ENCODE measurements at regions not wholly inside any gene's neighbourhood (a gene's known extent, or its start where the extent isn't known, plus 50 kb on each side); places are given as distances from the start of the nearest gene placed in this dataset.

GRCh38 chr10:130864961-130865818 lies 446.3 kb downstream of the TCERG1L start:
- H3K27ac ChIP-seq: no peak overlapping the region
- no peaks in the 10 kb centered on the region for H3K4me1 ChIP-seq
- no peaks in the 10 kb centered on the region for H3K36me3 ChIP-seq
- no peak overlapping the region for H3K4me3 ChIP-seq
- no peaks in the 10 kb centered on the region for H3K9me3 ChIP-seq
- no peak for DNase-seq
- TF ChIP-seq, protein P1, sequence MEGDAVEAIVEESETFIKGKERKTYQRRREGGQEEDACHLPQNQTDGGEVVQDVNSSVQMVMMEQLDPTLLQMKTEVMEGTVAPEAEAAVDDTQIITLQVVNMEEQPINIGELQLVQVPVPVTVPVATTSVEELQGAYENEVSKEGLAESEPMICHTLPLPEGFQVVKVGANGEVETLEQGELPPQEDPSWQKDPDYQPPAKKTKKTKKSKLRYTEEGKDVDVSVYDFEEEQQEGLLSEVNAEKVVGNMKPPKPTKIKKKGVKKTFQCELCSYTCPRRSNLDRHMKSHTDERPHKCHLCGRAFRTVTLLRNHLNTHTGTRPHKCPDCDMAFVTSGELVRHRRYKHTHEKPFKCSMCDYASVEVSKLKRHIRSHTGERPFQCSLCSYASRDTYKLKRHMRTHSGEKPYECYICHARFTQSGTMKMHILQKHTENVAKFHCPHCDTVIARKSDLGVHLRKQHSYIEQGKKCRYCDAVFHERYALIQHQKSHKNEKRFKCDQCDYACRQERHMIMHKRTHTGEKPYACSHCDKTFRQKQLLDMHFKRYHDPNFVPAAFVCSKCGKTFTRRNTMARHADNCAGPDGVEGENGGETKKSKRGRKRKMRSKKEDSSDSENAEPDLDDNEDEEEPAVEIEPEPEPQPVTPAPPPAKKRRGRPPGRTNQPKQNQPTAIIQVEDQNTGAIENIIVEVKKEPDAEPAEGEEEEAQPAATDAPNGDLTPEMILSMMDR (IDR thresholded peaks at IDR 0.05): no peak
- no peak for TF ChIP-seq POLR2A (IDR thresholded peaks at IDR 0.05)
- H3K27me3 ChIP-seq: no peaks in the 10 kb centered on the region

DNA sequence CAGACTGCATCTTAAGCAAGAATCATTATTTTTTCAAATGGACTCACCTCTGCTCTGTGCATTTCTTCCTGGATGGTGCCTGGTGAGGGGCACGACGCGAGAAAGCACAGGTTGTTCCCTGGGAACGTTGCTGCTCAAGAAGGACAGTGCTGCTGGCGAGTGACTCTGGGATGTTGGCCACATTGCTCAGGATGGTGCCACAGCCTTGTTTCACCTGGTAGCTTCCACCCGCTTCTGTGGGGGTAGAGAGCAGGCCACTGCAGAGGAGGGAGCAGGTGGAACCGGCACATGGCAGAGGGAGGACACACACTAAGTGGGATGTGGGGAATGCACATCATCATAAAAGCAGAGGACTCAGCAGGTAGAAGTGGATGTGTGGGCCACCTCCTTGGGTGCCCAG lies 444.7 kb downstream of the TCERG1L start:
- Histone ChIP-seq H3K4me3 (no peak overlapping the region), H3K36me3 (no peaks in the 10 kb centered on the region), H3K27ac (no peak overlapping the region), H3K4me1 (no peaks in the 10 kb centered on the region), H3K27me3 (no peaks in the 10 kb centered on the region), H3K9me3 (no peaks in the 10 kb centered on the region)
- no peak for TF ChIP-seq POLR2A (IDR thresholded peaks at IDR 0.05)
- TF ChIP-seq, protein P1 (IDR thresholded peaks at IDR 0.05): no peak
- DNase-seq: no peak

DNA sequence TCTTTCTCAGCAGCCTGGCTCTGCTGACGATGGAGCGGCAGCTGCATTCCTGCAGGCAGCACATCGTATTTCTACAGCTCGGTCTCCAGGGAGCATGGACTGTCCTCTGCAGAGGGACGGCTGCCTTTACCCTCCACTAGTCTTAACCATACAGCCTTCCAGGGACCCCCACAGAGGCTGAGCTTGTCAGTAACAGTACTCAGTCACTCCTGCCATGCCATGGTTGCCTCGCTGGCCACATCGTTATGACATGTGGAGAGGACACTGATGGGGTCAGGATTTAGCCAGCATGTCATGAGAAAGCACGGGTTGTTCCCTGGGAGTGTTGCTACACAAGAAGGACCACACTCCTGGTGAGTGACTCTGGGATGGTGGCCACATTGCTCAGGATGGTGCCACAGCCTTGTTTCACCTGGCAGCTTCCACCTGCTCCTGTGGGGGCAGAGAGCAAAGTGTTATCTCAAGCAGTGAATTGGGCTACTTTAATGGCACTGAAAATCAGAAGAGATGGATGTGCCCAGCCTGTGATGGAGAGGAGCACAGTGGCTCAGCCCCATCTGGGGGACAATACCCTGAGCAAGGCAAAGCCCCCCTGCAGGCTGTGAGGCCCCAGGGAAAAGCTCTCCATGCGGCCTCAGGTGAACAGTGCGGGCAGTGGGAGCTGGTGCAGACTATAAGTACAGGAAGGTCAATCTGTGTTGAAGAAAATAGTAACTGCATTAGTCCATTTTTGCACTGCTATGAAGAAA lies 443.9 kb downstream of the TCERG1L start:
- Histone ChIP-seq H3K4me3 (no peak overlapping the region), H3K27me3 (no peaks in the 10 kb centered on the region), H3K27ac (no peak overlapping the region), H3K4me1 (no peaks in the 10 kb centered on the region), H3K9me3 (no peaks in the 10 kb centered on the region), H3K36me3 (no peaks in the 10 kb centered on the region)
- no peak for DNase-seq
- no peak for TF ChIP-seq POLR2A (IDR thresholded peaks at IDR 0.05)
- TF ChIP-seq, protein P1 (IDR thresholded peaks at IDR 0.05): no peak

- no peaks in the 10 kb centered on the region for H3K36me3 ChIP-seq
- no peak overlapping the region for H3K4me3 ChIP-seq
- TF ChIP-seq, protein P1 (IDR thresholded peaks at IDR 0.05): no peak
- TF ChIP-seq POLR2A (IDR thresholded peaks at IDR 0.05): no peak
- H3K27me3 ChIP-seq: no peaks in the 10 kb centered on the region
- no peak overlapping the region for H3K27ac ChIP-seq
- DNase-seq: no peak
- H3K9me3 ChIP-seq: no peaks in the 10 kb centered on the region
- H3K4me1 ChIP-seq: no peaks in the 10 kb centered on the region
Observed at GRCh38 chr10:130869179-130869841, 442.2 kb downstream of the TCERG1L start.

- H3K27ac ChIP-seq: no peak overlapping the region
- no peaks in the 10 kb centered on the region for H3K36me3 ChIP-seq
- TF ChIP-seq, protein P1 (IDR thresholded peaks at IDR 0.05): no peak
- TF ChIP-seq POLR2A (IDR thresholded peaks at IDR 0.05): no peak
- no peaks in the 10 kb centered on the region for H3K9me3 ChIP-seq
- H3K27me3 ChIP-seq: no peaks in the 10 kb centered on the region
- no peak for DNase-seq
- no peaks in the 10 kb centered on the region for H3K4me1 ChIP-seq
- no peak overlapping the region for H3K4me3 ChIP-seq
Observed at GRCh38 chr10:130871406-130871805, 440.1 kb downstream of the TCERG1L start.

All from Peyer's patch (tissue), 4 donors.